K562 (cell line): ENCODE measurements at regions not wholly inside any gene's neighbourhood (a gene's known extent, or its start where the extent isn't known, plus 50 kb on each side); places are given as distances from the start of the nearest gene placed in this dataset.

Experiments
- BMI1 ChIP-seq: fragments of 150-350 bp; IDR thresholded peaks from 2 replicates; pipeline ENCODE4 v1.6.1; 2014; ENCODE audit warnings: low read length
- CXXC5 ChIP-seq: fragments of 250-450 bp; sonication (Bioruptor Pico); IDR thresholded peaks from 2 replicates; pipeline ENCODE4 v1.8.0; 2022; ENCODE audit warnings: inconsistent platforms, mild to moderate bottlenecking, moderate library complexity
- HDAC8 ChIP-seq: fragments of 450-650 bp; IDR thresholded peaks from 2 replicates; pipeline ENCODE4 v1.6.1; 2016; ENCODE audit warnings: mild to moderate bottlenecking, missing genetic modification characterization, moderate library complexity, missing compliant biosample characterization
- MXI1 ChIP-seq: IDR thresholded peaks from 2 replicates; pipeline ENCODE4 v1.6.1; 2011; ENCODE audit warnings: low read depth, mild to moderate bottlenecking, improper control_type of control experiment, low read length
- PTBP1 ChIP-seq: fragments of 200-400 bp; formaldehyde crosslinking; IDR thresholded peaks from 2 replicates; pipeline ENCODE4 v1.6.1; 2017; ENCODE audit warnings: low read depth, low read length
- RBBP5 ChIP-seq: fragments of 200-600 bp; sonication (generic); IDR thresholded peaks from 2 replicates; pipeline ENCODE4 v1.6.1; 2012; ENCODE audit warnings: borderline replicate concordance, mild to moderate bottlenecking, low read length, control low read depth, inconsistent platforms; ENCODE audit not compliant: insufficient read depth, poor library complexity, severe bottlenecking
- RBM25 ChIP-seq: fragments of 200-400 bp; formaldehyde crosslinking; IDR thresholded peaks from 2 replicates; pipeline ENCODE4 v1.6.1; 2018; ENCODE audit warnings: low read length, low read depth, moderate library complexity; ENCODE audit not compliant: severe bottlenecking
- SMAD3 ChIP-seq: fragments of 450-650 bp; formaldehyde crosslinking; conservative IDR thresholded peaks from 2 replicates; pipeline ENCODE4 v1.4.0; 2020; ENCODE audit warnings: mild to moderate bottlenecking
- THRB ChIP-seq: fragments of 450-650 bp; formaldehyde crosslinking; conservative IDR thresholded peaks from 2 replicates; pipeline ENCODE4 v1.4.0; 2022; ENCODE audit warnings: mild to moderate bottlenecking, missing genetic modification characterization
- ZBTB17 ChIP-seq: fragments of 450-650 bp; formaldehyde crosslinking; IDR thresholded peaks from 2 replicates; pipeline ENCODE4 v1.4.0; 2020; ENCODE audit warnings: mild to moderate bottlenecking
- ZNF778 ChIP-seq: fragments of 450-650 bp; formaldehyde crosslinking; IDR thresholded peaks from 2 replicates; pipeline ENCODE4 v1.4.0; 2020; ENCODE audit warnings: mild to moderate bottlenecking, moderate library complexity
- TF ChIP-seq, protein P1 (sequence below): fragments of 450-650 bp; IDR thresholded peaks from 2 replicates; pipeline ENCODE4 v1.6.1; 2017; ENCODE audit warnings: antibody characterized with exemption

- TF ChIP-seq SMAD3 (CRISPR knock-in tag) (0 out of 2 replicates have a peak, but pooled peaks have one; percentile 61), CXXC5 (peak; percentile 99), HDAC8 (no peak), ZBTB17 (CRISPR knock-in tag) (peak; percentile 60; the same call in 1 of the 2 replicates), PTBP1 (peak; percentile 98), RBM25 (peak; percentile 99), BMI1 (peak; percentile 10; the same call in 1 of the 2 replicates), THRB (CRISPR knock-in tag) (no peak), RBBP5 (no peak), ZNF778 (CRISPR knock-in tag) (no peak), MXI1 (no peak)
- TF ChIP-seq, protein P1, sequence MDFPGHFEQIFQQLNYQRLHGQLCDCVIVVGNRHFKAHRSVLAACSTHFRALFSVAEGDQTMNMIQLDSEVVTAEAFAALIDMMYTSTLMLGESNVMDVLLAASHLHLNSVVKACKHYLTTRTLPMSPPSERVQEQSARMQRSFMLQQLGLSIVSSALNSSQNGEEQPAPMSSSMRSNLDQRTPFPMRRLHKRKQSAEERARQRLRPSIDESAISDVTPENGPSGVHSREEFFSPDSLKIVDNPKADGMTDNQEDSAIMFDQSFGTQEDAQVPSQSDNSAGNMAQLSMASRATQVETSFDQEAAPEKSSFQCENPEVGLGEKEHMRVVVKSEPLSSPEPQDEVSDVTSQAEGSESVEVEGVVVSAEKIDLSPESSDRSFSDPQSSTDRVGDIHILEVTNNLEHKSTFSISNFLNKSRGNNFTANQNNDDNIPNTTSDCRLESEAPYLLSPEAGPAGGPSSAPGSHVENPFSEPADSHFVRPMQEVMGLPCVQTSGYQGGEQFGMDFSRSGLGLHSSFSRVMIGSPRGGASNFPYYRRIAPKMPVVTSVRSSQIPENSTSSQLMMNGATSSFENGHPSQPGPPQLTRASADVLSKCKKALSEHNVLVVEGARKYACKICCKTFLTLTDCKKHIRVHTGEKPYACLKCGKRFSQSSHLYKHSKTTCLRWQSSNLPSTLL: no peak
- TF ChIP-seq, all 486 proteins: peak for 183
These were observed 192.4 kb upstream of the GSE1 start (continued) for GRCh38 chr16:85420501-85421337.
